ENCODE measurements at regions not wholly inside any gene's neighbourhood (a gene's known extent, or its start where the extent isn't known, plus 50 kb on each side); places are given as distances from the start of the nearest gene placed in this dataset.

DNA sequence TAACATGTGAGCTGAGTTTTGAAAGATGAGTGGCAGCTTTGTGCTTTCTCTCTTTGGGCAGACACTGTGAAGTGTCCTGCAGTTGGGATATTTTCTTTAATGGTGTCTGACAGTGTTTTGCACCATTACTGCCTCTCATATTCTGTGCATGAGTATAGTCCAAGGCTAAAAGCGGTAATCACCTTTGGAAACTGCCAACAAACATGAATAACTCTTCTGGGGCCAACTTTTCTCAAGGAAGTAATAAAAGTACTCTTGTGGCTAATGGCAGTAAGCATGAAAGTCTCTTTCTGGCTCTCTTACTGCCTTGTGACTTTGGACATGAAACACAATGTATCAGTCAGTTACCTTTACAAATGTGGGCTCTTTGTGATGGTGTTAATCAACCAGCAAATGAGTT lies 91.7 kb upstream of the SOX4 start:
- H3K9me3 Mint-ChIP-seq = no peaks in the 10 kb centered on the region
- peak overlapping the region in 2 of 3 experiments; percentile 26 to 72 for H3K27ac Mint-ChIP-seq
- H3K4me3 Mint-ChIP-seq = no peak overlapping the region
- no peaks in the 10 kb centered on the region for H3K27me3 Mint-ChIP-seq (ENCODE audit: low read depth)
- no peak for TF ChIP-seq CTCF (IDR thresholded peaks at IDR 0.05; ENCODE audit: unreplicated experiment in 3 of 3)
- H3K4me1 Mint-ChIP-seq = peaks cover 39% of the 10 kb centered on the region
- H3K36me3 Mint-ChIP-seq (ENCODE audit: low read depth) = no peaks in the 10 kb centered on the region

DNA sequence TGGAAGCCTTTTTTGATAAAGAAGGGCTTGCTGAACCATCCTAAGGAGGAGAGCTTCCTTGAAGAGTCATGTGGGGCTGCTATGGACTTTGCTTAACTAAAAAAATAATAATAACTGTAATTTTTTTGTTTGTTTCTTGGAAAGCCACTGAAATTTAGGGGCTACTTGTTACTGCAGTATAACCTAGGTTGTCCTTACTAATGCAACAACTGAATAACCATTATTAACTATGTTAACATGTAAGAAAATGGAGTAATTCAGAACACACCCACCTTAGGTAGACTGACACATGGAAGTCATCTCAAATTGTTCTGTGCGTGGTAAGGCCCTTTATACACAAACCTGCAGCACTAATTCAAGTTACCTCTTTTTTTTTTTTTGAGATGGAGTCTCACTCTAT lies 90.9 kb upstream of the SOX4 start:
- Mint-ChIP-seq H3K36me3 (ENCODE audit: low read depth) (no peaks in the 10 kb centered on the region), H3K4me3 (no peak overlapping the region), H3K9me3 (no peaks in the 10 kb centered on the region), H3K27me3 (ENCODE audit: low read depth) (no peaks in the 10 kb centered on the region), H3K27ac (no peak overlapping the region), H3K4me1 (peaks cover 32% of the 10 kb centered on the region)
- TF ChIP-seq CTCF (IDR thresholded peaks at IDR 0.05; ENCODE audit: unreplicated experiment in 3 of 3) = no peak

DNA sequence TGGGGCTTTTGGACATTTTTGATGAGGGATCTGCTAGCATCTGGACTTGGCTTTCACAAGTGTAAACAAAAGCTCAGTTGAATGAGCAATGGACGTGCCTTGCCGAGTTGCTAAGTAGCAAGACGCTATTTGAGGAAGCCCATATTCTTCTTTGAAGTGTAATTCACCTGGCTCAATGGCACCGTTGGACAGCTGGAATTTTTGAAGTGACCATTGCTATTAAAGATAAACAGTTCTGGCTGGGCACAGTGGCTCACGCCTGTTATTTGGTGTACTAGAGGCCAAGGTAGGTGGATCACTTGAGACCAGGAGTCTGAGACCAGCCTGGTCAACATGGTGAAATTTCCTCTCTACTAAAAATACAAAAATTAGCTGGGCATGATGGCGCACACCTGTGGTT lies 88.8 kb upstream of the SOX4 start:
- H3K4me1 Mint-ChIP-seq = peaks cover 27% of the 10 kb centered on the region
- no peak overlapping the region for H3K27ac Mint-ChIP-seq
- no peaks in the 10 kb centered on the region for H3K27me3 Mint-ChIP-seq (ENCODE audit: low read depth)
- no peaks in the 10 kb centered on the region for H3K9me3 Mint-ChIP-seq
- TF ChIP-seq CTCF (IDR thresholded peaks at IDR 0.05; ENCODE audit: unreplicated experiment in 3 of 3) = no peak
- no peak overlapping the region for H3K4me3 Mint-ChIP-seq
- no peaks in the 10 kb centered on the region for H3K36me3 Mint-ChIP-seq (ENCODE audit: low read depth)

- no peak for TF ChIP-seq CTCF (IDR thresholded peaks at IDR 0.05; ENCODE audit: unreplicated experiment in 3 of 3)
- peaks cover 19% of the 10 kb centered on the region for H3K4me1 Mint-ChIP-seq
- H3K36me3 Mint-ChIP-seq (ENCODE audit: low read depth) = no peaks in the 10 kb centered on the region
- H3K4me3 Mint-ChIP-seq = no peak overlapping the region
- peak overlapping the region in 1 of 3 experiments; percentile 25 for H3K27ac Mint-ChIP-seq
- H3K9me3 Mint-ChIP-seq = no peaks in the 10 kb centered on the region
- no peaks in the 10 kb centered on the region for H3K27me3 Mint-ChIP-seq (ENCODE audit: low read depth)
Measured at GRCh38 chr6:21505574-21505990, 88.0 kb upstream of the SOX4 start.

GRCh38 chr6:21506126-21506525 lies 87.4 kb upstream of the SOX4 start:
- no peaks in the 10 kb centered on the region for H3K9me3 Mint-ChIP-seq
- TF ChIP-seq CTCF (IDR thresholded peaks at IDR 0.05; ENCODE audit: unreplicated experiment in 3 of 3) = no peak
- H3K27me3 Mint-ChIP-seq (ENCODE audit: low read depth) = no peaks in the 10 kb centered on the region
- H3K36me3 Mint-ChIP-seq (ENCODE audit: low read depth) = no peaks in the 10 kb centered on the region
- H3K4me3 Mint-ChIP-seq = no peak overlapping the region
- peaks cover 14% of the 10 kb centered on the region for H3K4me1 Mint-ChIP-seq
- H3K27ac Mint-ChIP-seq = no peak overlapping the region

- Mint-ChIP-seq H3K36me3 (ENCODE audit: low read depth) (no peaks in the 10 kb centered on the region), H3K27me3 (ENCODE audit: low read depth) (no peaks in the 10 kb centered on the region), H3K9me3 (peaks cover 5% of the 10 kb centered on the region), H3K4me3 (no peak overlapping the region), H3K27ac (no peak overlapping the region), H3K4me1 (no peaks in the 10 kb centered on the region)
- no peak for TF ChIP-seq CTCF (IDR thresholded peaks at IDR 0.05; ENCODE audit: unreplicated experiment in 3 of 3)
Measured at GRCh38 chr6:21507811-21508210, 85.7 kb upstream of the SOX4 start.

Measured in nephron (organoid).